ENCODE measurements at regions not wholly inside any gene's neighbourhood (a gene's known extent, or its start where the extent isn't known, plus 50 kb on each side); places are given as distances from the start of the nearest gene placed in this dataset.

DNA sequence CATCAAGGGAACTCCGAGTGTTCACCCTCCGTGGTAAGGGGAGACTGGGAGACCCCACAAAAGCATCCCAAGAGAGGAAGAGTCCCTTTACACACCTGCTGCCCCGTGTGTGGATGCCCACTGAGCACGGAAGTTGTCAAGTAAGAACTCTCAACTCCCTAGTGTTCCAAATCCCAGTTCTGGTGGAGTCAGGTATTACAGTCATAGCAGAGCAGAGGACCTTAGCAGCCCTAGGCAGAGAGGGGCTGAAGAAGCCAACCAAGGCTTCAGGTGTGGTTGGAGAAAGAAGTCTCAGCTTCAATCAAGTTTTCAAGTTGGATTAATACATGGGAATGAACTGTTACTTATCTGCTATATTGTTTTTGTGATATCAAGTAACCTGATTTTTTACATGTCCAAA is 512.5 kb downstream of the RNF144A start:
- TF ChIP-seq, protein P1, sequence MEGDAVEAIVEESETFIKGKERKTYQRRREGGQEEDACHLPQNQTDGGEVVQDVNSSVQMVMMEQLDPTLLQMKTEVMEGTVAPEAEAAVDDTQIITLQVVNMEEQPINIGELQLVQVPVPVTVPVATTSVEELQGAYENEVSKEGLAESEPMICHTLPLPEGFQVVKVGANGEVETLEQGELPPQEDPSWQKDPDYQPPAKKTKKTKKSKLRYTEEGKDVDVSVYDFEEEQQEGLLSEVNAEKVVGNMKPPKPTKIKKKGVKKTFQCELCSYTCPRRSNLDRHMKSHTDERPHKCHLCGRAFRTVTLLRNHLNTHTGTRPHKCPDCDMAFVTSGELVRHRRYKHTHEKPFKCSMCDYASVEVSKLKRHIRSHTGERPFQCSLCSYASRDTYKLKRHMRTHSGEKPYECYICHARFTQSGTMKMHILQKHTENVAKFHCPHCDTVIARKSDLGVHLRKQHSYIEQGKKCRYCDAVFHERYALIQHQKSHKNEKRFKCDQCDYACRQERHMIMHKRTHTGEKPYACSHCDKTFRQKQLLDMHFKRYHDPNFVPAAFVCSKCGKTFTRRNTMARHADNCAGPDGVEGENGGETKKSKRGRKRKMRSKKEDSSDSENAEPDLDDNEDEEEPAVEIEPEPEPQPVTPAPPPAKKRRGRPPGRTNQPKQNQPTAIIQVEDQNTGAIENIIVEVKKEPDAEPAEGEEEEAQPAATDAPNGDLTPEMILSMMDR (IDR thresholded peaks at IDR 0.05; ENCODE audit: low read length) = no peak
- TF ChIP-seq EZH2 (optimal IDR thresholded peaks at IDR 0.05; ENCODE audit: low read depth, low read length) = no peak
- TF ChIP-seq EZH2phosphoT487 (IDR thresholded peaks at IDR 0.05; ENCODE audit: low read length) = no peak
